Spinal cord (tissue), 9 donors: ENCODE measurements at regions not wholly inside any gene's neighbourhood (a gene's known extent, or its start where the extent isn't known, plus 50 kb on each side); places are given as distances from the start of the nearest gene placed in this dataset.

Experiments
- DNase-seq, 6 donors: peaks; one replicate each; pipeline versions ENCODE4 v3.0.0 to v3.0.0-alpha.2; 2013 to 2015; ENCODE audit warnings: low spot score in 6 of 6, low read depth in 4 of 6
- H3K27ac ChIP-seq: one replicate; pipeline ENCODE4 v1.5.1; 2013; ENCODE audit warnings: low read depth, low read length, control low read depth
- H3K27me3 ChIP-seq: one replicate; pipeline ENCODE4 v1.6.1; 2013; ENCODE audit warnings: low read length; ENCODE audit not compliant: control insufficient read depth, insufficient read depth
- H3K36me3 ChIP-seq: one replicate; pipeline ENCODE4 v1.6.1; 2013; ENCODE audit warnings: low read length; ENCODE audit not compliant: control insufficient read depth, insufficient read depth
- H3K4me1 ChIP-seq: one replicate; pipeline ENCODE4 v1.6.1; 2013; ENCODE audit warnings: low read length; ENCODE audit not compliant: control insufficient read depth, insufficient read depth
- H3K4me3 ChIP-seq: one replicate; pipeline ENCODE4 v1.5.1; 2013; ENCODE audit warnings: low read depth, low read length, control low read depth
- H3K9me3 ChIP-seq: one replicate; pipeline ENCODE4 v1.6.1; 2013; ENCODE audit warnings: low read length; ENCODE audit not compliant: control insufficient read depth, insufficient read depth
- WGBS: methylation state at CpG from one replicate; pipeline ENCODE4 v1.1.5; 2013; ENCODE audit warnings: missing lambda C conversion rate; ENCODE audit not compliant: insufficient coverage; 5-methylcytosine and 5-hydroxymethylcytosine counted together
- donor health status: healthy.

GRCh38 chr10:58898854-58899573 is 277.4 kb upstream of the PHYHIPL start:
- H3K27me3 ChIP-seq: no peaks in the 10 kb centered on the region
- no peak overlapping the region for H3K4me3 ChIP-seq
- no peaks in the 10 kb centered on the region for H3K9me3 ChIP-seq
- H3K36me3 ChIP-seq: no peaks in the 10 kb centered on the region
- no peak overlapping the region for H3K27ac ChIP-seq
- DNase-seq: peak in 1 of 6 donors; percentile 61
- WGBS: 30% methylated on average over 1 of the region's 5 CpGs
- H3K4me1 ChIP-seq: no peaks in the 10 kb centered on the region

- Histone ChIP-seq H3K27me3 (no peaks in the 10 kb centered on the region), H3K9me3 (no peaks in the 10 kb centered on the region), H3K4me1 (no peaks in the 10 kb centered on the region), H3K36me3 (no peaks in the 10 kb centered on the region), H3K27ac (no peak overlapping the region), H3K4me3 (no peak overlapping the region)
- DNase-seq: peak in 1 of 6 donors; percentile 41
- WGBS: 75% methylated on average over 1 of the region's 2 CpGs
These were observed 275.3 kb upstream of the PHYHIPL start for GRCh38 chr10:58901092-58901646.

GRCh38 chr10:58903071-58903470 is 273.4 kb upstream of the PHYHIPL start:
- WGBS: no CpG with 5 or more reads among the region's 1 CpG
- H3K27me3 ChIP-seq: no peaks in the 10 kb centered on the region
- no peaks in the 10 kb centered on the region for H3K9me3 ChIP-seq
- H3K4me1 ChIP-seq: no peaks in the 10 kb centered on the region
- DNase-seq: no peak
- H3K27ac ChIP-seq: no peak overlapping the region
- no peak overlapping the region for H3K4me3 ChIP-seq
- H3K36me3 ChIP-seq: no peaks in the 10 kb centered on the region

- Histone ChIP-seq H3K9me3 (no peaks in the 10 kb centered on the region), H3K4me3 (no peak overlapping the region), H3K27ac (no peak overlapping the region), H3K27me3 (no peaks in the 10 kb centered on the region), H3K36me3 (no peaks in the 10 kb centered on the region), H3K4me1 (no peaks in the 10 kb centered on the region)
- 100% methylated on average over 1 of the region's 2 CpGs for WGBS
- no peak for DNase-seq
These were observed 266.6 kb upstream of the PHYHIPL start for GRCh38 chr10:58909881-58910280.

GRCh38 chr10:58913717-58914116 is 262.7 kb upstream of the PHYHIPL start:
- Histone ChIP-seq H3K27me3 (no peaks in the 10 kb centered on the region), H3K4me3 (no peak overlapping the region), H3K9me3 (no peaks in the 10 kb centered on the region), H3K27ac (no peak overlapping the region), H3K36me3 (no peaks in the 10 kb centered on the region), H3K4me1 (no peaks in the 10 kb centered on the region)
- peak in 1 of 6 donors; percentile 52 for DNase-seq
- WGBS: no CpG with 5 or more reads among the region's 3 CpGs

- no CpG with 5 or more reads among the region's 2 CpGs for WGBS
- Histone ChIP-seq H3K27ac (no peak overlapping the region), H3K36me3 (no peaks in the 10 kb centered on the region), H3K9me3 (no peaks in the 10 kb centered on the region), H3K27me3 (no peaks in the 10 kb centered on the region), H3K4me1 (no peaks in the 10 kb centered on the region), H3K4me3 (no peak overlapping the region)
- DNase-seq: no peak
These were observed 257.6 kb upstream of the PHYHIPL start for GRCh38 chr10:58918887-58919286.

GRCh38 chr10:58919927-58920654 is 256.4 kb upstream of the PHYHIPL start:
- H3K4me1 ChIP-seq: no peaks in the 10 kb centered on the region
- H3K9me3 ChIP-seq: no peaks in the 10 kb centered on the region
- H3K27ac ChIP-seq: peak overlapping the region; percentile 43
- peak in 4 of 6 donors; percentile 31 to 90 (median 51) for DNase-seq
- H3K36me3 ChIP-seq: no peaks in the 10 kb centered on the region
- H3K27me3 ChIP-seq: no peaks in the 10 kb centered on the region
- 20% methylated on average over 1 of the region's 3 CpGs for WGBS
- no peak overlapping the region for H3K4me3 ChIP-seq

- Histone ChIP-seq H3K36me3 (no peaks in the 10 kb centered on the region), H3K4me1 (no peaks in the 10 kb centered on the region), H3K27ac (peak overlapping the region; percentile 43), H3K4me3 (no peak overlapping the region), H3K27me3 (no peaks in the 10 kb centered on the region), H3K9me3 (no peaks in the 10 kb centered on the region)
- DNase-seq: no peak
These were observed 255.8 kb upstream of the PHYHIPL start for GRCh38 chr10:58920655-58921003.

GRCh38 chr10:58921421-58921855 is 255.0 kb upstream of the PHYHIPL start:
- WGBS: 43% methylated on average over 1 of the region's 2 CpGs
- no peaks in the 10 kb centered on the region for H3K4me1 ChIP-seq
- H3K27me3 ChIP-seq: no peaks in the 10 kb centered on the region
- no peak overlapping the region for H3K27ac ChIP-seq
- no peaks in the 10 kb centered on the region for H3K36me3 ChIP-seq
- no peak overlapping the region for H3K4me3 ChIP-seq
- H3K9me3 ChIP-seq: no peaks in the 10 kb centered on the region
- DNase-seq: peak in 2 of 6 donors; percentile 40 to 91

- no peaks in the 10 kb centered on the region for H3K36me3 ChIP-seq
- H3K4me1 ChIP-seq: no peaks in the 10 kb centered on the region
- H3K4me3 ChIP-seq: no peak overlapping the region
- 100% methylated on average over 1 of the region's 2 CpGs for WGBS
- no peak overlapping the region for H3K27ac ChIP-seq
- H3K27me3 ChIP-seq: no peaks in the 10 kb centered on the region
- no peaks in the 10 kb centered on the region for H3K9me3 ChIP-seq
- DNase-seq: no peak
These were observed 251.1 kb upstream of the PHYHIPL start for GRCh38 chr10:58925381-58925780.
